ENCODE measurements at regions not wholly inside any gene's neighbourhood (a gene's known extent, or its start where the extent isn't known, plus 50 kb on each side); places are given as distances from the start of the nearest gene placed in this dataset.

DNA sequence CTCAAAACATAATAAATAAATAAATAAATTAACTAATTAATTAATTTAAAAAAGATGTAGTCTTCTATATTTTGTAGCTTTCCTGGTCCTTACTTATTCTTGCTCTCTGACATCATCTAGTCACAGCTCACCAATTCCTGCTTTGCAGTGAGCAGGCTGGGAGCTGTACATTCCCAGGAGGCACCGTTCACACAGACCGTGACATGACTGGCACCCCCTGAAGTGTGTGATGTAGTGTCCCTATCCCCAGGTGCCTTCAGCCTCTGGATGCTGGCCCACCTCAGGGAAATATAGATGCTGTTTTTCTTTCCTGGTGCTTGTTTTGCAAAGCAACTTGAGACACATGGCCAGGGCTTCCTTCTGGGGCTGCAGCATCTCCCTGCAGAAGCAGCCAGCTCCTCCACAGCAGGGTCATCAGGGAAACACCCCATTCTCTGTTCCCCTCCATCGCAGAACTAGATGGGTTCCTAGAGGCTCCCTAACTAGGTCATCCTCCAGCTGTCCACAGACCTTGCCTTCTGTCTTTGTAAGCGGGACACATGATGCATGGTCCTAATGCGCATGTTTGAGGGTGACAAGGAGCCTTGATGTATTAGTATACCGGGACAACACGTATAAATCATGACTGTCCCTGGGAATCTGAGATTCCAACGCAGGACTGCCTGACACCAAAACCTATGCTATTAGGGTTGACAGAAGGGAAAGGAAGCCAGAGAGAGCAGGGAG lies 76.4 kb downstream of the RHOB start:
- no peak for TF ChIP-seq POLR2A (IDR thresholded peaks at IDR 0.05)
- TF ChIP-seq, protein P1, sequence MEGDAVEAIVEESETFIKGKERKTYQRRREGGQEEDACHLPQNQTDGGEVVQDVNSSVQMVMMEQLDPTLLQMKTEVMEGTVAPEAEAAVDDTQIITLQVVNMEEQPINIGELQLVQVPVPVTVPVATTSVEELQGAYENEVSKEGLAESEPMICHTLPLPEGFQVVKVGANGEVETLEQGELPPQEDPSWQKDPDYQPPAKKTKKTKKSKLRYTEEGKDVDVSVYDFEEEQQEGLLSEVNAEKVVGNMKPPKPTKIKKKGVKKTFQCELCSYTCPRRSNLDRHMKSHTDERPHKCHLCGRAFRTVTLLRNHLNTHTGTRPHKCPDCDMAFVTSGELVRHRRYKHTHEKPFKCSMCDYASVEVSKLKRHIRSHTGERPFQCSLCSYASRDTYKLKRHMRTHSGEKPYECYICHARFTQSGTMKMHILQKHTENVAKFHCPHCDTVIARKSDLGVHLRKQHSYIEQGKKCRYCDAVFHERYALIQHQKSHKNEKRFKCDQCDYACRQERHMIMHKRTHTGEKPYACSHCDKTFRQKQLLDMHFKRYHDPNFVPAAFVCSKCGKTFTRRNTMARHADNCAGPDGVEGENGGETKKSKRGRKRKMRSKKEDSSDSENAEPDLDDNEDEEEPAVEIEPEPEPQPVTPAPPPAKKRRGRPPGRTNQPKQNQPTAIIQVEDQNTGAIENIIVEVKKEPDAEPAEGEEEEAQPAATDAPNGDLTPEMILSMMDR (IDR thresholded peaks at IDR 0.05): no peak
